H1 (cell line): ENCODE measurements at regions not wholly inside any gene's neighbourhood (a gene's known extent, or its start where the extent isn't known, plus 50 kb on each side); places are given as distances from the start of the nearest gene placed in this dataset.
A peak's percentile ranks its signal among the peaks of the same experiment; 100 is the strongest.

Experiments used
- CTCF ChIA-PET: fragments of 300-600 bp; sonication (Branson Sonifier 250); formaldehyde crosslinking; loops from one replicate; lab custom pipeline; 2021; ENCODE audit not compliant: partially characterized antibody; lab: Charles Lee
- POLR2A ChIA-PET: fragments of 300-600 bp; sonication (Branson Sonifier 250); formaldehyde crosslinking; loops from one replicate; lab custom pipeline; 2021; ENCODE audit warnings: inconsistent platforms; ENCODE audit not compliant: partially characterized antibody; lab: Charles Lee
- DNase-seq, 2 experiments: peaks; one replicate each; pipeline versions ENCODE4 v3.0.0 to v3.0.0-alpha.2; 2010 to 2022; ENCODE audit warnings: low spot score in 2 of 2, low read depth in 1 of 2, mixed read lengths in 1 of 2
- FAIRE-seq: peaks from 2 replicates; lab custom pipeline; 2011; peaks lifted over from hg19 to GRCh38; lab: Jason Lieb, UNC
- H2AFZ ChIP-seq: 2 replicates; pipeline ENCODE4 v1.8.1; 2012; ENCODE audit warnings: low read length, inconsistent platforms
- H2AK5ac ChIP-seq: 2 replicates; pipeline ENCODE4 v1.6.1; 2013; ENCODE audit warnings: low read depth, low read length
- H2BK120ac ChIP-seq: replicated peaks from 2 replicates; pipeline ENCODE3; 2013; ENCODE audit warnings: low read depth, low read length, inconsistent platforms
- H2BK12ac ChIP-seq: 2 replicates; pipeline ENCODE4 v1.6.1; 2013; ENCODE audit warnings: low read depth, low read length
- H2BK15ac ChIP-seq: 2 replicates; pipeline ENCODE4 v1.6.1; 2013; ENCODE audit warnings: low read length
- H2BK20ac ChIP-seq: 2 replicates; pipeline ENCODE4 v1.6.1; 2013; ENCODE audit warnings: low read length
- H2BK5ac ChIP-seq: 2 replicates; pipeline ENCODE4 v1.6.1; 2013; ENCODE audit warnings: low read depth, low read length
- H3K14ac ChIP-seq: 2 replicates; pipeline ENCODE4 v1.6.1; 2013; ENCODE audit warnings: inconsistent platforms; ENCODE audit not compliant: insufficient read length
- H3K18ac ChIP-seq: 2 replicates; pipeline ENCODE4 v1.6.1; 2013; ENCODE audit warnings: low read length; ENCODE audit errors: extremely low read depth
- H3K23ac ChIP-seq: 2 replicates; pipeline ENCODE4 v1.6.1; 2013; ENCODE audit warnings: inconsistent platforms; ENCODE audit not compliant: insufficient read length
- H3K23me2 ChIP-seq: 2 replicates; pipeline ENCODE4 v1.6.1; 2013; ENCODE audit warnings: low read depth, low read length
- H3K27ac ChIP-seq: 2 replicates; pipeline ENCODE4 v1.6.1; 2011; ENCODE audit warnings: low read depth, low read length, inconsistent platforms
- H3K27me3 ChIP-seq, 4 experiments: replicated peaks in 1 of 4; 1 replicate in 1 of 4; 2 replicates in 3 of 4; pipeline versions ENCODE4 v1.6.1 to v1.8.1; 2011 to 2013; ENCODE audit warnings: low read length in 3 of 4, mild to moderate bottlenecking in 3 of 4, inconsistent platforms in 2 of 4, mixed read lengths in 2 of 4, moderate library complexity in 1 of 4; ENCODE audit not compliant: control insufficient read depth in 3 of 4, insufficient read depth in 3 of 4; ENCODE audit errors: extremely low read depth in 1 of 4
- H3K36me3 ChIP-seq, 4 experiments: 2 replicates each; pipeline versions ENCODE4 v1.6.1 to v1.8.1; 2011 to 2013; ENCODE audit warnings: mild to moderate bottlenecking in 4 of 4, low read length in 3 of 4, moderate library complexity in 2 of 4, control low read depth in 1 of 4, inconsistent platforms in 1 of 4; ENCODE audit not compliant: insufficient read depth in 4 of 4, control insufficient read depth in 2 of 4
- H3K4ac ChIP-seq: replicated peaks from 2 replicates; pipeline ENCODE3; 2013; ENCODE audit warnings: low read length, low read depth, mixed read lengths, inconsistent platforms; ENCODE audit not compliant: insufficient read length
- H3K4me1 ChIP-seq, 4 experiments: replicated peaks in 1 of 4; 1 replicate in 1 of 4; 2 replicates in 3 of 4; pipeline versions ENCODE4 v1.6.1 to v1.8.1; 2011 to 2013; ENCODE audit warnings: low read length in 3 of 4, inconsistent platforms in 2 of 4, mixed read lengths in 1 of 4; ENCODE audit not compliant: insufficient read depth in 4 of 4, control insufficient read depth in 3 of 4
- H3K4me2 ChIP-seq, 2 experiments: 2 replicates each; pipeline versions ENCODE4 v1.6.1 to v1.8.1; 2011 to 2013; ENCODE audit warnings: low read depth in 2 of 2, low read length in 2 of 2, control low read depth in 1 of 2, inconsistent platforms in 1 of 2, mild to moderate bottlenecking in 1 of 2; ENCODE audit not compliant: insufficient read depth in 1 of 2
- H3K4me3 ChIP-seq, 4 experiments: fragments of 200-600, 300-600 bp in 1 of 4; sonication (generic), shearing (Covaris generic), sonication (Bioruptor Twin) in 1 of 4; 2 replicates each; pipeline versions ENCODE4 v1.5.1 to v1.8.1; 2011 to 2016; ENCODE audit warnings: low read length in 4 of 4, low read depth in 3 of 4, control low read depth in 2 of 4, inconsistent platforms in 2 of 4, mild to moderate bottlenecking in 2 of 4, mixed read lengths in 1 of 4, moderate library complexity in 1 of 4; ENCODE audit not compliant: insufficient read depth in 2 of 4; ENCODE audit errors: extremely low read depth in 1 of 4
- H3K56ac ChIP-seq: replicated peaks from 2 replicates; pipeline ENCODE3; 2013; ENCODE audit warnings: low read depth, mild to moderate bottlenecking, mixed read lengths, low read length, inconsistent platforms; ENCODE audit not compliant: insufficient read length
- H3K79me1 ChIP-seq: 2 replicates; pipeline ENCODE4 v1.6.1; 2013; ENCODE audit warnings: low read depth, low read length, control low read depth
- H3K79me2 ChIP-seq, 2 experiments: 2 replicates each; pipeline versions ENCODE4 v1.6.1 to v1.8.1; 2012 to 2013; ENCODE audit warnings: low read length in 2 of 2, mild to moderate bottlenecking in 2 of 2, inconsistent platforms in 1 of 2; ENCODE audit not compliant: insufficient read depth in 2 of 2, control insufficient read depth in 1 of 2
- H3K9ac ChIP-seq, 4 experiments: replicated peaks in 1 of 4; 1 replicate in 1 of 4; 2 replicates in 3 of 4; pipeline versions ENCODE4 v1.6.1 to v1.8.1; 2011 to 2013; ENCODE audit warnings: low read depth in 3 of 4, low read length in 3 of 4, control low read depth in 2 of 4, mild to moderate bottlenecking in 2 of 4, moderate library complexity in 2 of 4, inconsistent platforms in 1 of 4; ENCODE audit errors: extremely low read depth in 1 of 4
- H3K9me3 ChIP-seq, 2 experiments: 2 replicates each; pipeline versions ENCODE4 v1.6.1 to v1.8.1; 2012 to 2013; ENCODE audit warnings: mild to moderate bottlenecking in 2 of 2, moderate library complexity in 2 of 2, control low read depth in 1 of 2, inconsistent platforms in 1 of 2, low read depth in 1 of 2, low read length in 1 of 2, mixed read lengths in 1 of 2; ENCODE audit not compliant: insufficient read depth in 2 of 2
- H4K20me1 ChIP-seq, 2 experiments: replicated peaks in 1 of 2; 2 replicates each; pipeline versions ENCODE3 to v1.8.1; 2011 to 2013; ENCODE audit warnings: inconsistent platforms in 2 of 2, low read length in 2 of 2, mild to moderate bottlenecking in 1 of 2; ENCODE audit not compliant: insufficient read depth in 2 of 2, control insufficient read depth in 1 of 2
- H4K5ac ChIP-seq: 2 replicates; pipeline ENCODE4 v1.6.1; 2013; ENCODE audit warnings: low read length, low read depth, mixed read lengths, inconsistent platforms; ENCODE audit not compliant: insufficient read length
- H4K8ac ChIP-seq: 2 replicates; pipeline ENCODE4 v1.8.0; 2013; ENCODE audit warnings: mild to moderate bottlenecking, moderate library complexity, low read length, inconsistent platforms; ENCODE audit not compliant: insufficient read depth; ENCODE audit errors: extremely low read depth
- H4K91ac ChIP-seq: replicated peaks from 2 replicates; pipeline ENCODE3; 2013; ENCODE audit warnings: low read length, mixed read lengths, inconsistent platforms; ENCODE audit not compliant: insufficient read length
- BRCA1 ChIP-seq: IDR thresholded peaks from 2 replicates; pipeline ENCODE4 v1.6.1; 2012; ENCODE audit warnings: low read depth, low read length, improper control_type of control experiment
- CBX8 ChIP-seq: fragments of 300-800, 300-1000 bp; sonication (generic); IDR thresholded peaks from 2 replicates; pipeline ENCODE4 v1.7.1; 2016; ENCODE audit warnings: low read depth, low read length, borderline replicate concordance
- CHD2 ChIP-seq: IDR thresholded peaks from 2 replicates; pipeline ENCODE4 v1.6.1; 2012; ENCODE audit warnings: low read length, improper control_type of control experiment
- JUN ChIP-seq: IDR thresholded peaks from 2 replicates; pipeline ENCODE4 v1.6.1; 2011; ENCODE audit warnings: low read depth, mild to moderate bottlenecking, improper control_type of control experiment, low read length
- SAP30 ChIP-seq: fragments of 300-600 bp; sonication (generic); IDR thresholded peaks from 2 replicates; pipeline ENCODE4 v1.7.1; 2012; ENCODE audit warnings: low read length, moderate library complexity, mild to moderate bottlenecking, inconsistent platforms; ENCODE audit not compliant: insufficient read depth, insufficient replicate concordance
- WGBS, 2 experiments: shearing (Covaris generic) in 1 of 2; methylation state at CpG; one replicate each; pipeline versions ENCODE4 v1.1.6 to v1.1.7; 2013 to 2015; ENCODE audit warnings: low lambda C conversion rate in 2 of 2, mixed read lengths in 2 of 2, inconsistent platforms in 1 of 2, low coverage in 1 of 2, missing lambda C conversion rate in 1 of 2; ENCODE audit not compliant: insufficient replicate concordance in 2 of 2, insufficient coverage in 1 of 2, insufficient read length in 1 of 2; ENCODE audit errors: extremely low coverage in 1 of 2, missing lambda C conversion rate in 1 of 2; 5-methylcytosine and 5-hydroxymethylcytosine counted together
- TF ChIP-seq, protein P1 (sequence below): IDR thresholded peaks from 2 replicates; pipeline ENCODE4 v1.6.1; 2012; ENCODE audit warnings: inconsistent platforms

DNA sequence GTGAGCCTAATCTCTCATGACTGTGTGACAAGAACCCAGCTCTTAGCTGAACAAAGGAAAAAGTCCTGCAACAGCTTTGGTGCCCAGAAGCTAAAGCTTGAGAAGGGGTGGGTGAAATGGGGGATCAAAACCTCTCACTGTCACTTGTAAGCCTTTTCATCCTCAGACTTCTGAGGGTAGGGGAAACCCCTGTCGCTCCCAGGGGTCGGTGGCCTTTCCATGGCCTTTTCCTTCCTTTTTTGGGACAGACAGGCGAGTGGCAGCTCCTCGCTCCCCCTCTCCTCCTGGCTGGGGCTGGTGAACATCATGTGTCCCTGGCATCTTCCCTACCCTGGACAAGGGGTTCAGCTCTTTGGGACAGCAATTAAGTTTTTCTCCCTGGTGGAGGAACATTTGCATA, 78.2 kb downstream of the FAM47A start:
- DNase-seq: peak in 1 of 2 experiments; percentile 39

More for the DNA sequence above, 78.2 kb downstream of the FAM47A start:
- no peak overlapping the region for H3K4me3 ChIP-seq
- H3K9ac ChIP-seq: no peak overlapping the region
- no peak overlapping the region; the same call in 1 of the 2 replicates for H3K18ac ChIP-seq
- H3K79me2 ChIP-seq: no peaks in the 10 kb centered on the region
- 69% methylated on average over 4 of the region's 4 CpGs; no CpG with 5 or more reads in 1 of the 2 experiments for WGBS, 2 experiments
- H3K79me1 ChIP-seq: no peaks in the 10 kb centered on the region
- peak overlapping the region in 1 of 2 experiments; percentile 24; a peak in 1 of 4 replicates for H3K4me2 ChIP-seq
- no peak overlapping the region for H2BK120ac ChIP-seq
- no peak overlapping the region for H3K27ac ChIP-seq
- no peak overlapping the region for H2BK20ac ChIP-seq
- H2BK12ac ChIP-seq: no peak overlapping the region
- no peak overlapping the region for H4K8ac ChIP-seq
- CTCF ChIA-PET: no interaction called here
- H3K27me3 ChIP-seq: no peaks in the 10 kb centered on the region
- H3K23ac ChIP-seq: no peak overlapping the region
- H3K56ac ChIP-seq: no peak overlapping the region
- H2AFZ ChIP-seq: peak overlapping the region; percentile 53; the same call in 1 of the 2 replicates
- no peak overlapping the region for H2AK5ac ChIP-seq
- H3K4ac ChIP-seq: no peak overlapping the region
- no peak overlapping the region for H2BK15ac ChIP-seq
- no peak overlapping the region for H4K5ac ChIP-seq
- H2BK5ac ChIP-seq: no peak overlapping the region
- no peak overlapping the region for H3K14ac ChIP-seq
- no peak overlapping the region for H4K91ac ChIP-seq
- no peaks in the 10 kb centered on the region for H3K23me2 ChIP-seq
- H4K20me1 ChIP-seq: no peaks in the 10 kb centered on the region
- POLR2A ChIA-PET: no interaction called here
- H3K4me1 ChIP-seq: peaks cover 0 to 4% (median 1%) of the 10 kb centered on the region in 4 experiments; a peak in 4 of 7 replicates
- no peaks in the 10 kb centered on the region for H3K9me3 ChIP-seq
- no peak for FAIRE-seq
- no peaks in the 10 kb centered on the region for H3K36me3 ChIP-seq
- TF ChIP-seq, protein P1, sequence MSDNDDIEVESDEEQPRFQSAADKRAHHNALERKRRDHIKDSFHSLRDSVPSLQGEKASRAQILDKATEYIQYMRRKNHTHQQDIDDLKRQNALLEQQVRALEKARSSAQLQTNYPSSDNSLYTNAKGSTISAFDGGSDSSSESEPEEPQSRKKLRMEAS: no peak
- TF ChIP-seq BRCA1 (no peak), CHD2 (no peak), SAP30 (no peak), CBX8 (no peak), JUN (no peak)
